ENCODE measurements at regions not wholly inside any gene's neighbourhood (a gene's known extent, or its start where the extent isn't known, plus 50 kb on each side); places are given as distances from the start of the nearest gene placed in this dataset.

DNA sequence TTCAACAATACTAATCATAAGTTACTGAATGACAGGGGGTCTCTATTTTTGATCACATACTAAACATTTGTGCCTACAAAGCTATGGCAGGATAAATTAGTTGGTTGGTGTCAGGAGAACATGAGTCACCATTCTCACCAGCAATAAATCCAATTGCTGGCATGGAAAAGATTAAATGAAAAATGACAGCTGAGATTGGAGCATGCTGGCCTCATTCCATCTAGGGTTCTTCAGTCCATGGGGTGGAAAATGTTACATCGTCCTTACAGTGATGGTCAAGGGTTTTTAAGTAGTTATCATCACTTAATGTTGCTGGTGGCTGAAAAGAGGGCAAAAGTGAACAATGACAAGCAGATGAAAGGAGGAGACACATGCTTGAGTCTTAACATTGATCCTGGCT, 180.1 kb upstream of the BCL6 start:
- TF ChIP-seq, protein P1, sequence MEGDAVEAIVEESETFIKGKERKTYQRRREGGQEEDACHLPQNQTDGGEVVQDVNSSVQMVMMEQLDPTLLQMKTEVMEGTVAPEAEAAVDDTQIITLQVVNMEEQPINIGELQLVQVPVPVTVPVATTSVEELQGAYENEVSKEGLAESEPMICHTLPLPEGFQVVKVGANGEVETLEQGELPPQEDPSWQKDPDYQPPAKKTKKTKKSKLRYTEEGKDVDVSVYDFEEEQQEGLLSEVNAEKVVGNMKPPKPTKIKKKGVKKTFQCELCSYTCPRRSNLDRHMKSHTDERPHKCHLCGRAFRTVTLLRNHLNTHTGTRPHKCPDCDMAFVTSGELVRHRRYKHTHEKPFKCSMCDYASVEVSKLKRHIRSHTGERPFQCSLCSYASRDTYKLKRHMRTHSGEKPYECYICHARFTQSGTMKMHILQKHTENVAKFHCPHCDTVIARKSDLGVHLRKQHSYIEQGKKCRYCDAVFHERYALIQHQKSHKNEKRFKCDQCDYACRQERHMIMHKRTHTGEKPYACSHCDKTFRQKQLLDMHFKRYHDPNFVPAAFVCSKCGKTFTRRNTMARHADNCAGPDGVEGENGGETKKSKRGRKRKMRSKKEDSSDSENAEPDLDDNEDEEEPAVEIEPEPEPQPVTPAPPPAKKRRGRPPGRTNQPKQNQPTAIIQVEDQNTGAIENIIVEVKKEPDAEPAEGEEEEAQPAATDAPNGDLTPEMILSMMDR (IDR thresholded peaks at IDR 0.05; ENCODE audit: insufficient read depth, low read depth, low read length, missing control alignments): no peak
- DNase-seq (ENCODE audit: low read depth): no peak
- no peak overlapping the region for H3K4me3 ChIP-seq (ENCODE audit: low read depth, low read length)

- no peak overlapping the region for H3K4me3 ChIP-seq (ENCODE audit: low read depth, low read length)
- TF ChIP-seq, protein P1 (IDR thresholded peaks at IDR 0.05; ENCODE audit: insufficient read depth, low read depth, low read length, missing control alignments): no peak
- no peak for DNase-seq (ENCODE audit: low read depth)
These were observed 181.4 kb upstream of the BCL6 start for GRCh38 chr3:187926620-187927019.

DNA sequence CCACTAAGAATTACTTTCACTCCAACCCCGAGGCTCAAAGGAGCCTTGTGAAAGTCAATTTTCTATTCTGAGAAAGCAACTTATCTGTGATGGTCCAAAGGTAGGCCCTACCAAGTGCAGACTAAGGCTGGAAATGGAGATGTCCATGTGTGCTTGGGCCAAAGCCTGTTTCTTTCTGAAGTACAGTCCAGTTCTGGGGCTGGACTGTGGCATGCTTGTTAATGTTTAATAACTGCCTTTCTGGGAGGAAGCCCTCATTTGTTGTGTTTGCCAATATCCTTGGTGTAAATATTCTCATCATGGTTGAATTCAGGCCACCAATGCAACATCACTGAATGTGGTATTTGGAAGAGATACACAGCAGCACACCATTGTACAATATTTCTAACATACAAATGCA, 182.3 kb upstream of the BCL6 start:
- TF ChIP-seq, protein P1 (IDR thresholded peaks at IDR 0.05; ENCODE audit: insufficient read depth, low read depth, low read length, missing control alignments): no peak
- DNase-seq (ENCODE audit: low read depth): no peak
- no peak overlapping the region for H3K4me3 ChIP-seq (ENCODE audit: low read depth, low read length)

- TF ChIP-seq, protein P1 (IDR thresholded peaks at IDR 0.05; ENCODE audit: insufficient read depth, low read depth, low read length, missing control alignments): no peak
- DNase-seq (ENCODE audit: low read depth): no peak
- no peak overlapping the region for H3K4me3 ChIP-seq (ENCODE audit: low read depth, low read length)
These were observed 184.0 kb upstream of the BCL6 start for GRCh38 chr3:187929112-187929816.

GRCh38 chr3:187930021-187930420, 184.8 kb upstream of the BCL6 start:
- DNase-seq (ENCODE audit: low read depth): no peak
- TF ChIP-seq, protein P1 (IDR thresholded peaks at IDR 0.05; ENCODE audit: insufficient read depth, low read depth, low read length, missing control alignments): no peak
- no peak overlapping the region for H3K4me3 ChIP-seq (ENCODE audit: low read depth, low read length)

DNA sequence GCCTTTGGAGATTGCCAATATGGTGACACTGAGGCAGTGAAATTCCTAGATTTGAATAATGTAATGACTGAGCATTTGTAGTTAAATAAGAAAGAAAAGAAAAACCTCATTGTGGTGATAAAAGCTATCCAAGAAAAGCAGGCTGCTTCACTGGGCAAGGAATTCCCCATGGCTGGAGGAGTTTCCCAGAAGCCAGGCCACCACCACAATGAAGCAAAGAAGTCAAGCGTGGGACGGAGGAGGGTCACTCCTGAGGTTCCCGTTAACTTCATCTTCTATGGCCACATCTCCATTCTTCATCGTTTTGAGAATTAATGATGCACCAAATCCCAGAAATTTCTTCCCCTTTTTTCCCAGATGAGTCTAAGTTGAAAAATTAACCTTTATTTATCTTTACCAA, 185.8 kb upstream of the BCL6 start:
- TF ChIP-seq, protein P1 (IDR thresholded peaks at IDR 0.05; ENCODE audit: insufficient read depth, low read depth, low read length, missing control alignments): no peak
- H3K4me3 ChIP-seq (ENCODE audit: low read depth, low read length): no peak overlapping the region
- DNase-seq (ENCODE audit: low read depth): no peak

GRCh38 chr3:187931770-187932278, 186.6 kb upstream of the BCL6 start:
- TF ChIP-seq, protein P1 (IDR thresholded peaks at IDR 0.05; ENCODE audit: insufficient read depth, low read depth, low read length, missing control alignments): no peak
- H3K4me3 ChIP-seq (ENCODE audit: low read depth, low read length): no peak overlapping the region
- no peak for DNase-seq (ENCODE audit: low read depth)
